ENCODE measurements at regions not wholly inside any gene's neighbourhood (a gene's known extent, or its start where the extent isn't known, plus 50 kb on each side); places are given as distances from the start of the nearest gene placed in this dataset.
A peak's percentile ranks its signal among the peaks of the same experiment; 100 is the strongest.
"Not testable (repeated sequence)": the region's sequence is repeated elsewhere in the genome, so short reads cannot be mapped to it uniquely, and the experiment has no call there.

DNA sequence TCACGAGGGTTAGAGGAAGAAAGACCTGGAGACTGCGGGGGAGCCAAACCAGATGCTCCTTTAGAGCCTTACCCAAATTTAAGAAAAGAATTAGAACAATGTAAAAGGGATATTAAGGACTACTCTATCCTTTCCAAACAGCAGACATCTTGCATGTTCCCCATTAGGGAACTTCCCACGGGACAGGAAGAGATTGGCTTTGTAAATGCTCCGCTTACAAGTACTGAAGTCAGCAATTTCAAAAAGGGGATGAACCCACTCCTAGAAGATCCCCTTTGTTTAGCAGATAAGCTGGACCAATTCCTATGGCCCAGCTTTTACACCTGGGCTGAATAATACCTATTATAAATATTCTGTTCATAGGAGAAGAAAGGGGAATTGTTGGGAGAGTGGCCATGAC is 74.2 kb downstream of the APOBEC1 start:
- DNase-seq (ENCODE audit: low spot score) (no peak), FAIRE-seq (no peak)

GRCh38 chr12:7590085-7590484 is 75.6 kb downstream of the APOBEC1 start:
- FAIRE-seq; DNase-seq (ENCODE audit: low spot score): not testable (repeated sequence)

GRCh38 chr12:7588742-7589329 is 76.9 kb downstream of the APOBEC1 start:
- DNase-seq (ENCODE audit: low spot score) = peak; percentile 68
- FAIRE-seq = not testable (repeated sequence)

GRCh38 chr12:7584137-7584536 is 80.6 kb upstream of the CD163 start:
- FAIRE-seq; DNase-seq (ENCODE audit: low spot score): not testable (repeated sequence)

DNA sequence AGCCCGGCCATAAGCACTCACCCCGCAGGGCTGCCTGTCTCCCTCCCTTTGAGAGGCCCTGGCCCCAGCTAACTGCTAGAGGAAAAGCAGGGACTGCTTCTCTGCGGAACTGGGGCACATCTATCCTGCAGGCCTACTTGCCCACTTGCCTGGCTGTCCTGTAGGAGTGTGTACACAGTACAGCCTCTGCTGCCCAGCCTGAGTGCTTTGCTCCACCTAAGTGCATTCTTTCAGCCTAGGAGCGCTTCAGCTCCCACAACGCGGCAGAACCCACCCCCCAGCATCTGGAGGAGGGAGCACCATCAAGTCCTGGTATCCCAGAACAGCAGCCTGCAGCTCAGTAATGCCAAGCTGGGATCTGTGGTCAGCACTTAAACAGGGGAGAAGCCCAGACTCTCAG is 79.9 kb upstream of the CD163 start:
- DNase-seq (ENCODE audit: low spot score) (peak; percentile 10), FAIRE-seq (no peak)

DNA sequence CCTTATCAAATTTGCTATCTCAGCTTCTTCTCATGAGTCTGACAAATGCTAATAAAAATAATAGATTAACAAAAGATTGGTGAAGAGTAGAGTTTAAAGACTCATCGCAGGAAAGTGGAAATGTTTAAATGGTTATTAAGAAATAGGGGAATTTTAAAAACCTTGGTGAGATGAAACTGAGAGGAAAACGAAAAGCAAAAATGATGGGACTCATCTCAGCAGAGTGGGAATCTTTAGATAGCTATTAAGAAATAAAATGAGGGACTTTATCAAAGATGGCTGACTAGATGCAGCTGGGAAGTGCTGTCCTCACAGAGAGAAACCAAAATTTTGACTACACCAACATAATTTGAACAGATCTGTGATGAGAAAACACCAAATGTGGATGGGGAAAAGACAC is 79.2 kb upstream of the CD163 start:
- FAIRE-seq (no peak), DNase-seq (ENCODE audit: low spot score) (no peak)

GRCh38 chr12:7581625-7582024 is 78.0 kb upstream of the CD163 start:
- FAIRE-seq = no peak
- no peak for DNase-seq (ENCODE audit: low spot score)

DNA sequence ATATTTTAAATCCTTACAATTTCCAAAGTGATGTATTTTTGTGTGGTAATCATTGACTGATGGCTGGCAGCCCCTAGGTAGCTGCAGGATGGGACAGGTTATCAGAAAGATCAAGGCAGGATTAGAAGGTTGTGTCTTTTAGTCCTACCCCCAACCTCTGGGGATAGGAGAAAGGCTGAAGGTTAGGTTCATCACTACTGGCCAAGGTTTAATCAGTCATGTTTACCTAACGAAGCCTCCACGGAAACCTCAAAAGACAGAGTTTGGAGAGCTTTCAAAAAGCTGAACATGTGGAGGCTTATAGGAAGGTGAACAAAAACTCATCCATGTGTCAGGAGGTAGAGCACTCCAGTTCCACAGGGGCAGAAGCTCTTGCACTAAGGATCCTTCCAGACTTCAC is 77.5 kb upstream of the CD163 start:
- FAIRE-seq = no peak
- no peak for DNase-seq (ENCODE audit: low spot score)

GRCh38 chr12:7571257-7571656 is 67.7 kb upstream of the CD163 start:
- FAIRE-seq (no peak), DNase-seq (ENCODE audit: low spot score) (no peak)

DNA sequence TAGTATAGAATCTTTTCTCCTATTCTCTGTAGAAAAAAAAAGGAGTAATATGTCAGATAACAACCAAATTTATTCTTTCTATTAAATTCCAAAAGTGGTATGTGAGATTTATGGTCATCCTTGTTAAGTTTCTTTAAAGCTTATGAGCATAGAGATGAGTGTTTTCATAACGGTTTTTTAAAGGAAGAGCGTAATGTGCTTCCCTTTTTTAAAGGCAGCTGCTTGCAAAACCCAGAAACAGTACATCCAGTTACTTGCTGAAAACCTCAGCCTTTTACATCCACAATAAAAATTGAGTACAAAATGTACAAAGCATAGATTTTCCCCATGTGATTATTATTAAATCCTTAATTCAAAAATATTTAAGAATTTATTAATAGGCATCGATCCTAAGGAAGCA is 53.6 kb upstream of the CD163 start:
- no peak for FAIRE-seq
- no peak for DNase-seq (ENCODE audit: low spot score)

GRCh38 chr12:7555752-7556151 is 52.2 kb upstream of the CD163 start:
- DNase-seq (ENCODE audit: low spot score) (peak; percentile 66), FAIRE-seq (no peak)

- not testable (repeated sequence) for DNase-seq (ENCODE audit: low spot score); FAIRE-seq
Observed at GRCh38 chr12:7554831-7555230, 51.3 kb upstream of the CD163 start.

All from urothelium cell line (cell line).